Breast epithelium (tissue), 4 donors: ENCODE measurements at regions not wholly inside any gene's neighbourhood (a gene's known extent, or its start where the extent isn't known, plus 50 kb on each side); places are given as distances from the start of the nearest gene placed in this dataset.

Experiments
- DNase-seq, 2 donors: peaks; one replicate each; pipeline ENCODE4 v3.0.0-alpha.2; 2019; ENCODE audit warnings: low spot score in 2 of 2
- H3K27ac ChIP-seq, 2 donors: fragments of 200-600 bp; sonication (generic) in 1 of 2; one replicate each; pipeline ENCODE4 v1.5.1; 2016 to 2019; ENCODE audit warnings: mild to moderate bottlenecking in 1 of 2
- H3K27me3 ChIP-seq, 2 donors: fragments of 200-600 bp; sonication (generic) in 1 of 2; one replicate each; pipeline versions ENCODE4 v1.5.1 to v1.6.0; 2017 to 2019; ENCODE audit warnings: control low read depth in 1 of 2, mild to moderate bottlenecking in 1 of 2
- H3K36me3 ChIP-seq: fragments of 200-600 bp; one replicate; pipeline ENCODE4 v1.5.1; 2019
- H3K4me1 ChIP-seq, 2 donors: fragments of 200-600 bp; sonication (generic); one replicate each; pipeline ENCODE4 v1.5.1; 2016 to 2019; ENCODE audit warnings: control low read depth in 1 of 2
- H3K4me3 ChIP-seq, 3 donors: fragments of 200-600 bp; sonication (generic); 1 replicate in 2 of 3; 2 replicates in 1 of 3; pipeline ENCODE4 v1.5.1; 2016 to 2019; ENCODE audit warnings: mild to moderate bottlenecking in 3 of 3, moderate library complexity in 2 of 3
- H3K9me3 ChIP-seq, 2 donors: fragments of 200-600 bp; sonication (generic) in 1 of 2; one replicate each; pipeline ENCODE4 v1.5.1; 2016 to 2019; ENCODE audit warnings: control low read depth in 1 of 2
- CTCF ChIP-seq, 3 donors: fragments of 450-650 bp; IDR thresholded peaks; one replicate each; pipeline ENCODE4 v1.5.1; 2016 to 2017; ENCODE audit warnings: antibody characterized with exemption in 3 of 3, mild to moderate bottlenecking in 3 of 3, moderate library complexity in 3 of 3
- POLR2A ChIP-seq: fragments of 450-650 bp; IDR thresholded peaks from one replicate; pipeline ENCODE4 v1.6.1; 2016; ENCODE audit warnings: antibody characterized with exemption, mild to moderate bottlenecking, moderate library complexity
- POLR2AphosphoS5 ChIP-seq, 3 donors: sonication (generic); formaldehyde crosslinking; IDR thresholded peaks; one replicate each; pipeline ENCODE4 v1.6.1; 2017; ENCODE audit warnings: antibody characterized with exemption in 3 of 3
- intact Hi-C: fragments of 100-400 bp; cut with DNase I; formaldehyde crosslinking; loops from one replicate; pipeline ENCODE4 v1.15.1; 2023; ENCODE audit warnings: low total_unique reads

- intact Hi-C loops, result no loop called here
- no peak overlapping the region for H3K27ac ChIP-seq
- H3K27me3 ChIP-seq, result no peaks in the 10 kb centered on the region
- no peaks in the 10 kb centered on the region for H3K9me3 ChIP-seq
- no peak for DNase-seq
- H3K4me3 ChIP-seq, result no peak overlapping the region
- no peaks in the 10 kb centered on the region for H3K36me3 ChIP-seq
- no peaks in the 10 kb centered on the region for H3K4me1 ChIP-seq
- TF ChIP-seq CTCF (IDR thresholded peaks at IDR 0.05) (no peak), POLR2AphosphoS5 (IDR thresholded peaks at IDR 0.05) (no peak), POLR2A (no peak)
Measured at GRCh38 chr18:72187956-72188355, 356.2 kb downstream of the CBLN2 start.

- Histone ChIP-seq H3K9me3 (no peaks in the 10 kb centered on the region), H3K36me3 (no peaks in the 10 kb centered on the region), H3K27ac (no peak overlapping the region), H3K4me3 (no peak overlapping the region), H3K27me3 (no peaks in the 10 kb centered on the region), H3K4me1 (no peaks in the 10 kb centered on the region)
- DNase-seq, result no peak
- intact Hi-C loops, result no loop called here
- TF ChIP-seq CTCF (IDR thresholded peaks at IDR 0.05) (no peak), POLR2A (no peak), POLR2AphosphoS5 (IDR thresholded peaks at IDR 0.05) (no peak)
Measured at GRCh38 chr18:72181241-72181764, 362.8 kb downstream of the CBLN2 start.

- no peaks in the 10 kb centered on the region for H3K36me3 ChIP-seq
- no peak overlapping the region for H3K27ac ChIP-seq
- no peak for DNase-seq
- intact Hi-C loops, result no loop called here
- H3K4me3 ChIP-seq, result no peak overlapping the region
- TF ChIP-seq POLR2A (no peak), POLR2AphosphoS5 (IDR thresholded peaks at IDR 0.05) (no peak), CTCF (IDR thresholded peaks at IDR 0.05) (no peak)
- H3K9me3 ChIP-seq, result no peaks in the 10 kb centered on the region
- no peaks in the 10 kb centered on the region for H3K27me3 ChIP-seq
- H3K4me1 ChIP-seq, result no peaks in the 10 kb centered on the region
Measured at GRCh38 chr18:72180689-72181088, 363.5 kb downstream of the CBLN2 start.

GRCh38 chr18:72174972-72175649 lies 369.0 kb downstream of the CBLN2 start:
- TF ChIP-seq CTCF (IDR thresholded peaks at IDR 0.05), result no peak
- TF ChIP-seq POLR2A, result no peak
- no peak for TF ChIP-seq POLR2AphosphoS5 (IDR thresholded peaks at IDR 0.05)
- Histone ChIP-seq H3K27me3 (no peaks in the 10 kb centered on the region), H3K9me3 (no peaks in the 10 kb centered on the region), H3K4me1 (no peaks in the 10 kb centered on the region), H3K4me3 (no peak overlapping the region), H3K27ac (no peak overlapping the region), H3K36me3 (no peaks in the 10 kb centered on the region)
- intact Hi-C loops, result no loop called here
- DNase-seq, result no peak

- H3K9me3 ChIP-seq, result peaks cover 0 to 7% of the 10 kb centered on the region in 2 donors
- no peaks in the 10 kb centered on the region for H3K36me3 ChIP-seq
- no peak overlapping the region for H3K4me3 ChIP-seq
- H3K27me3 ChIP-seq, result no peaks in the 10 kb centered on the region
- H3K4me1 ChIP-seq, result no peaks in the 10 kb centered on the region
- H3K27ac ChIP-seq, result no peak overlapping the region
- no peak for DNase-seq
- TF ChIP-seq CTCF (IDR thresholded peaks at IDR 0.05) (no peak), POLR2A (no peak), POLR2AphosphoS5 (IDR thresholded peaks at IDR 0.05) (no peak)
- intact Hi-C loops, result no loop called here
Measured at GRCh38 chr18:72171596-72171995, 372.5 kb downstream of the CBLN2 start.
